Activated CD4-positive, alpha-beta T cell treated with anti-CD3 and anti-CD28 coated beads, Interleukin-2, Interleukin-6, amounts not matched to agents 100 ng/mL and 50 ng/mL, durations not matched to agents 16 hours and 8 hours (primary cell): ENCODE measurements at regions not wholly inside any gene's neighbourhood (a gene's known extent, or its start where the extent isn't known, plus 50 kb on each side); places are given as distances from the start of the nearest gene placed in this dataset.
"Not testable (repeated sequence)": the region's sequence is repeated elsewhere in the genome, so short reads cannot be mapped to it uniquely, and the experiment has no call there.

Experiments
- DNase-seq: peaks from one replicate; pipeline ENCODE4 v3.0.0-alpha.2; 2020

DNA sequence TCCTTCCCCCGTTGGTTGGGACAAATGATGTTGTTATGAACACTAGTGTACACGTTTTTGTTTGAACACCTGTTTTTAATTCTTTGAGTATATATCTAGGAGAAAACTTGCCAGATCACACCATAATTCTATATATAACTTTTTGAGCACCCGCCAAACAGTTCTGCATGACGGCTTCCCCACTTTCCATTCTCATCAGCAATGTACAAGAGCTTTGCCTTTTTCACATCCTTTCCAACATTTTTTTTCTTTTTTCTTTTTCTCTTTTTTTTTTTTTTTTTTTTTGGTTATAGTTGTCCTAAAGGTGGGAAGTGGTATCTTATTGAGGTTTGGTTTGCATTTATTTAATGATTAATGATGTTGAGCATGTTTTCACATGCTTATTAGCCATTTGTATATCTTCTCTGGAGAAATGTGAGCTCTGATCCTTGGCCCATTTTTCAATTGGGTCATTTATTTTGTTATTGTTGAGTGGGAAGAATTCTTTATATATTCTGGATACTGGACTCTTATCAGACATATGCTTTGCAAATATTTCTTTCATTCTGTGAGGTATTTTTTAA lies 86.9 kb upstream of the ZC3H15 start:
- DNase-seq = no peak

DNA sequence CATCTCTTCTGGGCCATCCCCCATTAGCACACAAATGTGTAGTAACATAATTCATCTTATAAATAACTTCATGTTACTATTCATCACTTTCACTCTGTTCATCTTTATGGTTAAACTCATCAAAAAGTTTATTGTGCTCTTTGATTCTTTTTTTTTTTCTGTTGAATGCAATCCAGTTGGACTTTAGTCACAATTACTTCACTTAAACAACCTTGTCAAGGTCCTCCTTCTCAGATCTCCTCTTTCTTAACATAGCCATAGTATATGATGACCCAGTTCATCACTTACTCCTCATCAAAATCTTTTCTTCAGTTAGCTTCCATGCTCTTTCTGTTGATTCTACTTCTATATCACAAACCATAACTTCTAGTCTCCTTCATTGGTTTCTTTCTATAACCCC lies 80.2 kb upstream of the ZC3H15 start:
- no peak for DNase-seq

DNA sequence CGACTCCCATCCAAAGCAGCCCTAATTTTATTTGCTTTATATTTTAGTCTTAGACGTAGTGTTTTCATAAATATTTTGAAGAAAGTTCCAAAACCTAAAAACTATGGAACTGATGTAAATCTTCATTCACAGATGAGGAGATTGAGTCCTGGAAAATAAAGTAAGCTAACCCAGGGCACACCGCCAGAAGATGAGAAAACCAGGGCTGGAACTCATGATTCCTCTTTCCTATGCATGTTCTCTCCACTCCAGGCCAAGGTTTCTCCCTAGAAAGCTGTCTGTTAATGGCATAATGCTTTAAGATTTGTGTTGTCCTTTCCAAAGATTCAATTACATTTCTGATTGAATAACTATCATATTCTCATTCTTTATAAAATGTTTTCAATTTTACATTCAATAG lies 78.4 kb upstream of the ZC3H15 start:
- no peak for DNase-seq

DNA sequence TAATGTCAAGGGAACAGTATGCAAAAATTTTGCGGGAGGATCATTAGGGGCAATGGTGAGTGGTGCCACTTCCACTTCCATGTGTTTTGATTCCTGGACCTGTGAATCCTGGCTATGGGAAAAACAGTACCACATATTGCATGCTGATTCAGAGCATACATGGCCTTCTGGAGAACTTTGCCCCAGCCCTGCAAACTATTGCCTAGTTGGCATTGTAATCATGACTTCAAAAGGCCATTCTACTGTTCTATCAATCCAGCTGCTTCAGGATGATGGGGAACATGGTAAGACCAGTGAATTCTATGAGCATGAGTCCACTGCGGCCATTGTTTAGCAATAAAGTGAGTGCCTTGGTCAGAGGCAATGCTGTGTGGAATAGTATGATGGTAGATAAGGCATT lies 75.3 kb upstream of the ZC3H15 start:
- no peak for DNase-seq

DNA sequence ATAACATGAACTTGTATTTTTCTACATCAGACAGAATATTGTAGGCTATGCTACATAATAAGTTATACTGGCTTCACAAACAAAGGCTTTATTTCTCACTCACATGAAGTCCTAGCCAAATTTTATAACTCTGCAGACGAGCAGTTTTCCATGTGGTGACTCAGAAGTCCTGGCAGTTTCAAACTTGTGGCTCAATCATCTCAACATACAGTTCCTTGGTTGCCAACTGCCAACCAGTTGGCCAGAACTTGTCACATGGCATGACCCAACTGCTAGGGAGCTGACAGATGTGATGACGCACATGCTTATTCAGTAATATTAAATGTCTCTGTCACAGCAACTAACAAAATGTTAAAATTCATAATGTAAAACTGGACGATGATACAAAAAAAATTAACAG lies 63.8 kb upstream of the ZC3H15 start:
- DNase-seq = no peak

DNA sequence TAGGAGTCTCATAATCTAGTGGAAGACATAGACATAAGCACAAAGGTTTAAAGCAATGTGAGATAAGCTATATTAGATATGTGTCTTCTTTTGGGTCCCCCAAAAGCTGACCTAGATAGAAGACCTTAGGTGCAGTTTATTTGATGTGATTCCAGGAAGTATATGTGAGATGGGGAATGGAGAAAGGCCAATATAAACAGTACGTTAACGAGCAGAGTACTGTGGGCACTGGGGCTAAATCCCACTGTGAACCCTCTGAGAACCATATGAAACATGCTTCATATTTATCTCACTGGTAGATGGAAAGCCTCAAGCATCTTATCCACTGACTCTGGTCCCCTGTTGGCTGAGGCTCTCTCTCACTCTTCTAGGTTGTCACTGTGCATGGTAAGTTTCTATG lies 62.6 kb upstream of the ZC3H15 start:
- DNase-seq = no peak

DNA sequence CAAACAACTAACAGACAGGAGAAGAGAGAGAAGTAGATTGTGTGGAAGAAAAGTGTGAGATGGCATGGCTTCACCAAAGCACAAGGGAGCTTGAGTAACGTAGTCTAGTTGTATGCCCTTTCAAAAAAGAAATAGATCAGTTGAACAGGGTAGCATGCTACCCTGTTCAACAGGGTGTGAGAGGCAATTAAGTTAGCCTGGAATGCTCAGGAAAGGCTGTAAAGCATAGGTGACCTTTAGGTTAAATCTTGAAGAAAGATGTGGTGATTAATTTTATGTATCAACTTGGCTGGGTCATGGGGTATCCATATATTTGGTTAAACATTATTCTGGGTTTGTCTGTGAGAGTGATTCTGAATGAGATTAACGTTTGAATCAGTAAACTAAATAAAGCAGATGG lies 61.8 kb upstream of the ZC3H15 start:
- DNase-seq = no peak

DNA sequence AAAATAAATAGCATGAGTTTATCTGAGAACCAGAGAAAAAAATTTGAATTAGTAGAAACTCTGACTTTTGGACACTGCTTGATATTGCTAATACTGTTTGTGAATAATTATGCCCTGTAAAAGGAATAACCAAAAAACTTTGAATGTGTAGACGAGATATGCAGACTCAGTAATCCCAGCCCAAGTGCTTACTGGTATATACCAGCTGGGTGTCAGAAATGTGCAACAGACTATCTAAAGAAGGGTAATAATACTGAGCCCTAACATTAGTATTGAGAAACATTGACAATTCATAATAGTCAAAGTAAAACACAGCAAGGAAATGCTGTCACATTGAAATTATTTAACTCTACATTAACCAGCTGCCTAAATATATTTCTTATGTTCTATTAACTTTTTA lies 60.5 kb upstream of the ZC3H15 start:
- DNase-seq = no peak

DNA sequence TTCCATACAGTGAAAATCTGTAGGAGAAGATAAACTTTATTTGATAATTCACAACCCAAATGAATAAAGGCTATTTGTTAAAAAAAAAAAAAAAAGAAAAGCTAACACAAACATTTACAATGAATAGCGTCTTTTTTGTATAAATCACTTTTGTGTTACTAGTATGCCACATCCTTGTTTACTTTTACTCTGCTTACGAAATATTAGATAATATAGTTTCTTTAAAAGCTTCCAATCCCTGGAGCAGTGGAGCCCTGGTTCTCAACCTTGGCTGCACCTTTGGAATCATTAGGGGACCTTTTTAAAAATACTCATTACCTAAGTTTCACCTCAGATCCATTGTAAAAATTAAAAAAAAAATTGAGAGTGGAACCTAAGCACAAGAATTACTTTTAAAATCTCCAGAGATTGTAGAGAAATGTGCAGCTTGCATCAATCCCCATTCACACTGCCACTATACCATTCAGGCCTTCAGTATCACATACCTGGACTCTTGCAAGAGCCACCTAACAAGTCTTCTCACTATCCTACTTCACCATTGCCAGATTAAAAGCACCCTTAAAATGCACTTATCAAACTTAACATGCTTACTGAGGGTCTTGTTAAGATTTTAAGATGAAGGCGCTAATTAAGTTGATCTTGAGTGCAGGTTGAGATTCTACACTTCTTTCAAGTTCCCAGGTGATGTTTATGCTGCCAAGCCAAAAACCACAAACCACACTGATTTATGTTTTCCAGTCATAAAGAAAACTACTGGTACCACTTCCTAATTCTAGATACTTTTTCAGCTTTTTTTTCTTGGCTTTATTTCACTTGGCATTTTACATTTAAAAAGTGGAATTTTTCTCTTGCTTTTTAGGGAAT lies 59.7 kb upstream of the ZC3H15 start:
- peak; percentile 24 for DNase-seq

DNA sequence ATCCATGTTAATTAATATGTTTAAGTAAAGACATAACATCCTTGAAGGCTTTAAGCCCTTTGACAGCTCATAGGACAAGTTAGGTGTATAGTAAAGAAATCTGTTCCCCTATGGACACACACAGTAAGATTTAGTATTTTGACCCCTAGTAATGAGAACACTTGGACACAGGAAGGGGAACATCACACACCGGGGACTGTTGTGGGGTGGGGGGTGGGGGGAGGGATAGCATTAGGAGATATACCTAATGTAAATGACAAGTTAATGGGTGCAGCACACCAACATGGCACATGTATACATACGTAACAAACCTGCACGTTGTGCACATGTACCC lies 59.1 kb upstream of the ZC3H15 start:
- not testable (repeated sequence) for DNase-seq

DNA sequence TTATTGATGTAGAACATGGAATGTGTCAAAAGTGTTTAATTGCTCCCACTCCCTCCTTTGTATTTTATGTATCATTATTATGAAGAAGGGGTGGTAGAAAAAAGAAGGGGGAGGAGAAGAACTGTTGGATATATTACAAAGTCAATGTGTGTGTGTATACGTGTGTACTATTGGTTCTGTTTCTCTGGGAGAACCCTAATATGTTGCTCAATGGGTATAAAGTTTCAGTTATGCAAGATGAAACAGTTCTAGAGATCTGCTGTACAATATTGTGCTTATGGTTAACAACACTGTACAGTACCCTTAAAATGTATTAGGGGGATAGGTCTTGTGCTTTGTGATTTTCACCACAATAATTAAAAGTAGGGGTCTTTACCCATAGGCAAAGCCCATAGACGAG lies 58.1 kb upstream of the ZC3H15 start:
- no peak for DNase-seq

DNA sequence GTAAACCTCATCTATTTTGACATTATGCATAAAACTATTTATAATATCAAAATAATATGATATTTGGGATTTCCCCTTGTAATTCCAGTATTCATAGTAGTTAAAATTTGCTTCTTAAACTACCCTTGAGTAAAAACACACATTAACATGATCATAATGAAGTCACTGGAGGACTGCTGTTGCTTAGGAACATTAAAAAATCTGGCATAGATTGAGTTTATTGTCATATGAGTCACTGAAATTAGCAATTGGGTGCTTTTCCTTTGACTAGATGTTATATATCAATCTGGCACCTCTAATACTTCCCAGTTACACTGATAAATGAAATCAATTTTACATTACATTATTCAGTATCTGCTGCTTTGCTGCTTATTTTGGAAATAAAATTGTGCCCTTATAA lies 57.0 kb upstream of the ZC3H15 start:
- no peak for DNase-seq

DNA sequence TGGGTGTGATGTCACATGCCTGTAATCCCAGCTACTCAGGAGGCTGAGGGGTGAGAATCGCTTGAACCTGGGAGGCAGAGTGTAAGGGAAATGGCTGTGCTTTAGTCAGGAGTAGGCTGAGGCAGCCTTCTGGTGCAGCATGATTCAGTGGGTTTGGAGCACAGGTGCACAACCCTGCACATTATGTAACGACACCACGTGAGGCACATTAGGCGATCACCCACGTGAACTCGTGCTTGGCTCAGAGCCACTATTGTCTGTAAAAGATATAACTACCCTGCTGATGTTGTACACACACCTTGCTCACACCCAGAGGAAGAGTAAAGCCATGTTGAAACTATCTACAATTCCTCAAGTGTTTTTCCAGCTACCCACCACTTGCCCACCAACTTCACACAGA lies 54.8 kb upstream of the ZC3H15 start:
- DNase-seq = no peak

DNA sequence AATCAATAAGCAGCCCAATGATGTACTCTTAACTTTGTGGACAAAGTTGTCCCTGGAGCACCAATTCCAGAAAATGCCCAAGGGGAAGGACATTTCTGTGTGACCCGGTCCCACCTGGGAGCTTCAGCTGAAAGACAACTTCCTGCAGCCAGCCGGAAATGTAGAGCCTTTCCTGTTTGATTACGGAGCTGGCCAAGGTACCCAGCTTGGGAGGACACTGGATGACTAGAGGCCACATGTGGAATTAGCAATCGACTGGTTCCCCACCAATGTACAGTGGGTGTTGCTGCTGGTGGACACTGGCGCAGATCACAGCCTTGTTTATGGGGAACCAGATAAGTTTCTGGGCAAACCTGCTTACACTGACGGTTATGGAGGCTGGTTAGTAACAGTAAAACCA lies 53.0 kb upstream of the ZC3H15 start:
- no peak for DNase-seq

DNA sequence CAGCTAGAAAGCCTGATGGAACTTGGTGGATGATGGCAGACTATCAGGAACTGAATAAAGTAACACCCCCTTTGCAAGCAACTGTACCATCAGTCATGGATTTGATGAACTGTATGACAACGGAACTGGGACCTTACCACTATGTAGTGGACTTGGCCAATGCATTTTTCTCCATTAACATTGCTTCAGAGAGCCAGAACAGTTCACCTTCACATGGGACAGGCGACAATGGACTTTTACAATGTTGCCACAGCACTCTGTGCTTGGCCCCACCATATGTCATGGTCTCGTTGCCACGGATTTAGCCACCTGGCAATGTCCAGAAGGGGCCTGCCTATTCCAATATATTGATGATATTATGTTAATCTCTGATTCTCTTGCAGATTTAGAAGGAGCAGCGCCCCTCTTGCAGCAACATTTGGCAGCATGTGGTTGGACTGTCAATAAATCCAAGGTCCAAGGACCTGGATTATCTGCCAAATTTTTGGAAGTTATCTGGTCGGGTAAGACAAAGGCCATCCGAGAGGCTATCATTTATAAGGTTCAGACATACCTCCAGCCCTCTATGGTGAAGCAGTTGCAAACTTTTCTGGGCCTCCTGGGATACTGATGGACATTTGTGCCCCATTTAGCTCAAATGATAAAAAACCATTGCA lies 52.2 kb upstream of the ZC3H15 start:
- DNase-seq = no peak
